ENCODE measurements at regions not wholly inside any gene's neighbourhood (a gene's known extent, or its start where the extent isn't known, plus 50 kb on each side); places are given as distances from the start of the nearest gene placed in this dataset.

GRCh38 chr13:73720216-73720840 is 413.9 kb downstream of the KLF12 start:
- in situ Hi-C loops (cut with HindIII; ENCODE audit: low pct_unique_long_range_greater_than_20kb, low sequenced_read_pairs) = no loop called here
- no peaks in the 10 kb centered on the region for H3K9me3 ChIP-seq (ENCODE audit: control insufficient read depth, insufficient read depth, low read depth, low read length)
- no peak overlapping the region for H3K4me3 ChIP-seq (ENCODE audit: low read depth in 2 of 2, low read length in 2 of 2)
- intact Hi-C loops (cut with micrococcal nuclease; ENCODE audit: unreplicated experiment) = no loop called here
- TF ChIP-seq CTCF (IDR thresholded peaks at IDR 0.05) (no peak), TCF7L2 (IDR thresholded peaks at IDR 0.05; ENCODE audit: low read depth, low read length) (no peak), SIN3A (IDR thresholded peaks at IDR 0.05; ENCODE audit: borderline replicate concordance, insufficient read depth, low read depth, low read length) (no peak), POLR2AphosphoS5 (IDR thresholded peaks at IDR 0.05; ENCODE audit: low read depth, low read length) (no peak), REST (IDR thresholded peaks at IDR 0.05; ENCODE audit: insufficient read depth in 1 of 2, low read depth in 2 of 2, low read length in 1 of 2) (no peak)
- POLR2A ChIA-PET = no interaction called here
- no TSS peak for BruUV-seq (replicated peaks)
- H3K4me1 ChIP-seq (ENCODE audit: control insufficient read depth, insufficient read depth, low read length) = no peaks in the 10 kb centered on the region
- no peaks in the 10 kb centered on the region for H3K36me3 ChIP-seq (ENCODE audit: control insufficient read depth, insufficient read depth, low read length)
- no peak overlapping the region for H3K27ac ChIP-seq (ENCODE audit: low read length)
- no peak for DNase-seq (ENCODE audit: low read depth, low spot score)
- CTCF ChIA-PET = no interaction called here
- no peaks in the 10 kb centered on the region for H3K27me3 ChIP-seq (ENCODE audit: control insufficient read depth, insufficient read depth, low read length)
- no peak for ATAC-seq

- H3K4me1 ChIP-seq (ENCODE audit: control insufficient read depth, insufficient read depth, low read length) = no peaks in the 10 kb centered on the region
- ChIA-PET POLR2A (no interaction called here), CTCF (no interaction called here)
- ATAC-seq = no peak
- no TSS peak for BruUV-seq (replicated peaks)
- intact Hi-C loops (cut with micrococcal nuclease; ENCODE audit: unreplicated experiment) (no loop called here), in situ Hi-C loops (cut with HindIII; ENCODE audit: low pct_unique_long_range_greater_than_20kb, low sequenced_read_pairs) (no loop called here)
- H3K9me3 ChIP-seq (ENCODE audit: control insufficient read depth, insufficient read depth, low read depth, low read length) = no peaks in the 10 kb centered on the region
- no peak for DNase-seq (ENCODE audit: low read depth, low spot score)
- TF ChIP-seq SIN3A (IDR thresholded peaks at IDR 0.05; ENCODE audit: borderline replicate concordance, insufficient read depth, low read depth, low read length) (no peak), POLR2AphosphoS5 (IDR thresholded peaks at IDR 0.05; ENCODE audit: low read depth, low read length) (no peak), CTCF (IDR thresholded peaks at IDR 0.05) (no peak), REST (IDR thresholded peaks at IDR 0.05; ENCODE audit: insufficient read depth in 1 of 2, low read depth in 2 of 2, low read length in 1 of 2) (no peak), TCF7L2 (IDR thresholded peaks at IDR 0.05; ENCODE audit: low read depth, low read length) (no peak)
- no peak overlapping the region for H3K4me3 ChIP-seq (ENCODE audit: low read depth in 2 of 2, low read length in 2 of 2)
- no peak overlapping the region for H3K27ac ChIP-seq (ENCODE audit: low read length)
- H3K27me3 ChIP-seq (ENCODE audit: control insufficient read depth, insufficient read depth, low read length) = no peaks in the 10 kb centered on the region
- H3K36me3 ChIP-seq (ENCODE audit: control insufficient read depth, insufficient read depth, low read length) = no peaks in the 10 kb centered on the region
Observed at GRCh38 chr13:73718246-73718645, 416.0 kb downstream of the KLF12 start.
